Activated T-helper 1 cell treated with anti-CD3 and anti-CD28 coated beads, Interleukin-12 subunit alpha, Interleukin-12 subunit beta, Interleukin-2, Interleukin-4 antibody, amounts not matched to agents 30 ng/mL and 10 ng/mL and 1 ng/mL, durations not matched to agents 14 hours and 24 hours and 36 hours (primary cell): ENCODE measurements at regions not wholly inside any gene's neighbourhood (a gene's known extent, or its start where the extent isn't known, plus 50 kb on each side); places are given as distances from the start of the nearest gene placed in this dataset.

Experiments
- DNase-seq: peaks from one replicate; pipeline ENCODE4 v3.0.0; 2021; ENCODE audit warnings: low spot score
- H3K27ac Mint-ChIP-seq: one replicate; pipeline ENCODE4 v1.8.0; 2021; ENCODE audit warnings: mild to moderate bottlenecking, mixed read lengths
- H3K27me3 Mint-ChIP-seq: one replicate; pipeline ENCODE4 v1.8.0; 2022; ENCODE audit warnings: mild to moderate bottlenecking, moderate library complexity, mixed read lengths; ENCODE audit not compliant: insufficient read depth
- H3K36me3 Mint-ChIP-seq: one replicate; pipeline ENCODE4 v1.8.0; 2021; ENCODE audit warnings: low read depth, mixed read lengths
- H3K4me1 Mint-ChIP-seq: one replicate; pipeline ENCODE4 v1.8.0; 2021; ENCODE audit warnings: low read depth, mixed read lengths
- H3K4me3 Mint-ChIP-seq: one replicate; pipeline ENCODE4 v1.8.0; 2021; ENCODE audit warnings: mild to moderate bottlenecking, moderate library complexity, mixed read lengths
- H3K9me3 Mint-ChIP-seq: one replicate; pipeline ENCODE4 v1.8.0; 2021; ENCODE audit warnings: mixed read lengths
- intact Hi-C: fragments of 100-400 bp; cut with micrococcal nuclease; formaldehyde crosslinking; loops from one replicate; pipeline ENCODE4 v1.15.1; 2024

DNA sequence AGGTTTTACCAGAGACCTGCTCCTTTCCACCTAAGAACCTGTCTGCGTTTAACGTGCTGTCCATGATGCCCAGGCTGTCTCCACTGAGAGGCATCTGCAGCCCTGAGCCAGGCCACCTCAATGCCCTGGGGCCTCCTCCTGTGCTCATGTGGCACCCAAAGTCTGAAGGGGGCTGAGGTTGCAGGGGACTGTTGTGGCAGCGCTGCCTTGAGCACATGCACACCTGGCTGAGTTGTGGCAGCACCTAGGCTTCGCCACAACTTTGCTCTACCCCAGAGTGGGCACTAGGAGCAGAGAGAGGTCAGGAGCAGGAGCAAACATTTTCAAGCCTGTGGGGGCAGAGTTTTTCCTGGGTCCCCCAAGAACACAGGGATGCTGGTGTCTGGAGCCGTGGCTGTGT is 1527.1 kb downstream of the PLA2G4A start:
- Mint-ChIP-seq H3K9me3 (peaks cover 6% of the 10 kb centered on the region), H3K36me3 (no peaks in the 10 kb centered on the region), H3K4me1 (no peaks in the 10 kb centered on the region), H3K4me3 (no peak overlapping the region), H3K27ac (no peak overlapping the region), H3K27me3 (no peaks in the 10 kb centered on the region)
- intact Hi-C loops: no loop called here
- no peak for DNase-seq

DNA sequence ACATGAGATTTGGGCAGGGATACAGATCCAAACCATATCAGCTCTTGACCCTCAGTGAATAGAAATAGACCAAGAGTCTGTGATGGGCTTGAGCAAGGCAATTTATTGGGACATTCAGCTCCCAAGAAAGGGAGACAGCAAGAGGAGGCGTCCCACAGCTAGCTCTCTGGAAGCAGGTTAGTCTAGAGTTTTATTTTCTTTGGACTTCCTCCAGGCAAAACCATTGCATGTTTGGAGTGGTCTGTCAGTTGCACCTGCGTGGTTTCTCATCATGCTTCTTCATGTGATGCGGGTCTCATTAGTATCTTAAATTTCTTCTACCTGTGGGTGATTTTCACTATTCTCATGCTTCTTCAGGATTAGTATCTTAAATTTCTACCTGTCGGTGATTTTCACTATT is 1530.6 kb downstream of the PLA2G4A start:
- no peak for DNase-seq
- Mint-ChIP-seq H3K27me3 (no peaks in the 10 kb centered on the region), H3K4me3 (no peak overlapping the region), H3K9me3 (peaks cover 6% of the 10 kb centered on the region), H3K4me1 (no peaks in the 10 kb centered on the region), H3K27ac (no peak overlapping the region), H3K36me3 (no peaks in the 10 kb centered on the region)
- intact Hi-C loops: no loop called here

DNA sequence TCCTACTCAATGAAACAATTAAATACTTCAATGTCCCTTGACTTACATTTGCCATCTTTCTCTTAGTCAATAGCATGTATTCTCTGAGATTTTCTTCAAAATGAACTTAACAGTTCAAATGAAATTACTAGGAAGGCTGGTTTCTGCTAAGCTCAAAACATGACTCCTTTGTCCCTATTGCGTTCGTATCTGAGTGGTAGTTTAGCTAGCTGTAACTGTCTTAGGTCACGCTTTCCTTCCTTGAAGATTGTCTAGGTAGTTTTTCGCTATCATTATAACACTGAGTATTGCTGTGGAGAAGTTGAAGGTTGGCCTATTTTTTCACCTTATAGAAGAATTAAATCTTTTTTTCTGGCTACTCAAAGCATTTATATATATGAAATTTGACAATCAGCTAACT is 1535.2 kb downstream of the PLA2G4A start:
- Mint-ChIP-seq H3K4me3 (no peak overlapping the region), H3K4me1 (no peaks in the 10 kb centered on the region), H3K27ac (no peak overlapping the region), H3K9me3 (no peaks in the 10 kb centered on the region), H3K36me3 (no peaks in the 10 kb centered on the region), H3K27me3 (no peaks in the 10 kb centered on the region)
- intact Hi-C loops: no loop called here
- no peak for DNase-seq

DNA sequence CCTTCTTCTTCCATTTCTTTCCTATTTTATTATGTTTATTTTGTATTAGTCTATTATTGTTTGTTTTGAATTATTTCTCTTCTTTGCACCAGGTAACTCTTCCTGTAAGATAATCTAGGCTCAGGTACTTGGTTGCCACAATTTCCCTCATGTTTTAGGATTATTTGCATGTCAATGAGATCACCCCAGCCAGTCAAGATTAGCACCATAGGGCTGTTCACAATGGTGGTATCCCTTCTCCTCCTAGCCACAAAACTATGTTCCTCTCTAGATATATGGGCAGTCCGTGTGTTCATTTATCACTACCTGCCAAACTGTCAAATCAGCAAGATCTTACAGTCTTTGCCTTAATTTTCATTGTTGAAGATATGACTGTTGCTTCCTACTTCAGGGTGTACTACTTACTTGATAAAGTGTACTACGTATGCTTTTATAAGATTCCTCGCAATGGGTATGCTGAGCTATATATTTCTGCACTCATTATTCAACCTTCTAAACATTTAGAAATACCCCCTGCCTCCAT is 1536.2 kb downstream of the PLA2G4A start:
- Mint-ChIP-seq H3K27ac (no peak overlapping the region), H3K4me1 (no peaks in the 10 kb centered on the region), H3K27me3 (no peaks in the 10 kb centered on the region), H3K9me3 (no peaks in the 10 kb centered on the region), H3K4me3 (no peak overlapping the region), H3K36me3 (no peaks in the 10 kb centered on the region)
- intact Hi-C loops: no loop called here
- DNase-seq: no peak

DNA sequence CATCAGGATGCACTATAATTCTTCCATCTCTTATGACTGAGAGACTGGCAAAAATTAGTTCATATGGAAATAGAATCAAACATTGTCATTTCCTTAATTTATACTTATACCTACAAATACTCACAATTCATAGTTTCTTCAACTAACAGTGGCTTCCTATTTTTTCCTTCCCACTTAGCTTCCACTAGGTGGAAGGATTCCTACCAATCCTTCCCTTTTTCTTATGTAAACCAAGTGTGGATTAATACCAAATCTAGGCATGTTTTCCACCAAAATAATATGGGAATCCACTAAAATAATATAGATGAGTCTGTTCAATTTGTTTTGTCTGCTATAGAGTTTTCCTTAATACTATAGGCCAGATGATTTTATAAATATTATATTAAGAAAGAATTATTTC is 1537.1 kb downstream of the PLA2G4A start:
- H3K4me1 Mint-ChIP-seq: no peaks in the 10 kb centered on the region
- no peak overlapping the region for H3K27ac Mint-ChIP-seq
- H3K36me3 Mint-ChIP-seq: no peaks in the 10 kb centered on the region
- intact Hi-C loops: no loop called here
- no peak overlapping the region for H3K4me3 Mint-ChIP-seq
- no peaks in the 10 kb centered on the region for H3K9me3 Mint-ChIP-seq
- H3K27me3 Mint-ChIP-seq: no peaks in the 10 kb centered on the region
- no peak for DNase-seq

DNA sequence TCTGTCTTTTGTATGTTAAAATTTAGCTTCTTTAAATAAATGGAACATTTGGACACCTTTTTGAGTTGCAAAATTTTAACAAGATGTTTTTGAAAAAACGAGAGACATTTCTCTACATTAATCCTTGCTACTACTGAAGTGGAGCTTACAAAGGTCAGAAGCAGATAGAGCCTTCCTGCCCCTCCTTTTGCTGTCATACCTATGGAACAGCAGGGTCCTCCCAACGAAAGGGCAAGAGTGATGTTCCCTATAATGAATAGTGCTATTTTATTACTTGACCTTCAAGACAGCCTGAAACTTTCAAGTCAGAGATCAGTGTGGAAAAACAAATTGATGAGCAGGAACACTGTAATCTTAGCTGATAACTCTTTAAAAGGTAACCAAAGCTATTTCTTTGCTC is 1538.9 kb downstream of the PLA2G4A start:
- intact Hi-C loops: no loop called here
- DNase-seq: no peak
- H3K27ac Mint-ChIP-seq: no peak overlapping the region
- H3K27me3 Mint-ChIP-seq: no peaks in the 10 kb centered on the region
- no peak overlapping the region for H3K4me3 Mint-ChIP-seq
- H3K4me1 Mint-ChIP-seq: no peaks in the 10 kb centered on the region
- no peaks in the 10 kb centered on the region for H3K36me3 Mint-ChIP-seq
- H3K9me3 Mint-ChIP-seq: no peaks in the 10 kb centered on the region

DNA sequence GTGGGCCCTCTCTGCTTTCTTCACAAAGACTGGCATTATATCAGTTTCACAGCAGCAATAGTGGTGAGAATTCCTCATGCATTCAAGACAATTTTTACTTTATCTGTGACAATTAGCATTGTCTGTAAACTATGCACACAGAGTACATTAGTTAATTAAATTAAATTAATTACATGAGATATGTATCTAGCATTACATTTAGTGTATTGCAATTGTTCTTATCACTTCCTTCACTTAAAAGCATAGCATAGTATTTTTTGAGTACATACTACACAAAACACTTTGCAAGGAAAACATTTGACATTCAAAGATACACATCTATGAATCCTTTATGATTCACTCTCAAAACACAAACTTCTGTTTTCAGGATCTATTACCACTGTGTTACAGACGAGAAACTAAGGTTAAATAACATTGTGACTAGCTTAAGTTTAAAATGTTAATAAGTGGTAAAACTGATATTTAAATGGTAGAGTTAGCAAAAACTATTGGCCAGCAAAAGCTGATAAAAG is 1542.6 kb downstream of the PLA2G4A start:
- Mint-ChIP-seq H3K9me3 (no peaks in the 10 kb centered on the region), H3K36me3 (no peaks in the 10 kb centered on the region), H3K27me3 (no peaks in the 10 kb centered on the region), H3K4me3 (no peak overlapping the region), H3K4me1 (no peaks in the 10 kb centered on the region), H3K27ac (no peak overlapping the region)
- DNase-seq: no peak
- intact Hi-C loops: no loop called here

DNA sequence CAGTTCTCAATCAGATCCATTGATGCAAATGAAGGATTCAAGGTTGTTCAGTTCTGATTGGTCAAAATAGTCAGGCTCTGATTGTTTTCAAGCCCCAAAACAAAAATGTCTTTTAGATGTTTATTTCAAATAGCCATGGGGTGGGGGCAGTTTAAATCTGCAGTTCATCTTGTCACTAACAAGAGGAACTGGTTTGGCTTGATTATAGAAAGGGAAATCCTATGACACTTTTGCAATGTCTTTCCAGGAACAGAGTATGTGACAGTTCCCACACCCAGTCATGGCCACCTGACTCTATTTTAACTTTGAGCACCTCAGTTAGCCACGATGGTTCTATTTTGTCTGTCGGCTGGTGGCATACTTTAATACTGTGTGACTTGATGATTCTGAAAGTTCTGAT is 1544.1 kb downstream of the PLA2G4A start:
- Mint-ChIP-seq H3K4me3 (no peak overlapping the region), H3K4me1 (no peaks in the 10 kb centered on the region), H3K36me3 (no peaks in the 10 kb centered on the region), H3K9me3 (no peaks in the 10 kb centered on the region), H3K27ac (no peak overlapping the region), H3K27me3 (no peaks in the 10 kb centered on the region)
- intact Hi-C loops: no loop called here
- DNase-seq: no peak

DNA sequence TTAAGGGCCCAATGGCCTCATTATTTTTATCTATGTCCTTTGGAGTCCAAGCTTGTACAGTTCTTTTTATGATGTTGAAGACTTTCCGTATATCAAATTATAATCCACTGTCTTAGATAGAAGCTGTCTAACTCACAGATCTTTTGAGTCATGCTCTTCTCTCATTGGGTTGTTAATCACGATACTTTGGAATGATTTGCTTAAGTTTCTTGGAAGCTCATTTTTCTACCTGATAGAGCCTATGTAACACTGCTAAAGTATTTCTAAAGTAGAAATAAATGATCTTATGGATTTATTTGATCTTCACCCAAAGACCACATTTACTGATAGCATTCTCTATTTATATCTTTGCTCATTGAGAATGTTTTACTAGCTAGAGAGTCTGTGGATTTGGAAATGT is 1554.1 kb downstream of the PLA2G4A start:
- intact Hi-C loops: no loop called here
- Mint-ChIP-seq H3K4me1 (no peaks in the 10 kb centered on the region), H3K36me3 (no peaks in the 10 kb centered on the region), H3K27me3 (no peaks in the 10 kb centered on the region), H3K27ac (no peak overlapping the region), H3K4me3 (no peak overlapping the region), H3K9me3 (no peaks in the 10 kb centered on the region)
- DNase-seq: no peak

DNA sequence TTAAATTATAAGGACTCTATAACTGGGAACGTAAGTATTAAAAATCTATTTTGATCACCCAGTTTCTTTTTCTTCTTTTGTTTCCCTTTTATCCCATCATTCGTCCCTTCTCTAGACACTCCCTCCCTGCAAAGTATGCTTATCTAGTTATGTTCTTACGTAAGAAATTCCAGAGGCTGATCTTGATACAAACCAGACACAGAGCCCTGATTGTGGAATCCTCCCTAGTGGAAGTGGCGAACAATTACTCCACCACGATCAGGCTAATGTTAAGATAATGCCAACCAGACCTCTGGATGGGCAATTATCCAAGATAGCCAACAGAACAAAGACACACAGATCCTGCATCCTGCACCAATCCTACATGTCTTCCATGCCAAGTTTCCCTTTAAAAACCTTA is 1557.4 kb downstream of the PLA2G4A start:
- no peak overlapping the region for H3K4me3 Mint-ChIP-seq
- H3K36me3 Mint-ChIP-seq: no peaks in the 10 kb centered on the region
- H3K27me3 Mint-ChIP-seq: no peaks in the 10 kb centered on the region
- no peak overlapping the region for H3K27ac Mint-ChIP-seq
- no peaks in the 10 kb centered on the region for H3K9me3 Mint-ChIP-seq
- no peaks in the 10 kb centered on the region for H3K4me1 Mint-ChIP-seq
- intact Hi-C loops: no loop called here
- no peak for DNase-seq

DNA sequence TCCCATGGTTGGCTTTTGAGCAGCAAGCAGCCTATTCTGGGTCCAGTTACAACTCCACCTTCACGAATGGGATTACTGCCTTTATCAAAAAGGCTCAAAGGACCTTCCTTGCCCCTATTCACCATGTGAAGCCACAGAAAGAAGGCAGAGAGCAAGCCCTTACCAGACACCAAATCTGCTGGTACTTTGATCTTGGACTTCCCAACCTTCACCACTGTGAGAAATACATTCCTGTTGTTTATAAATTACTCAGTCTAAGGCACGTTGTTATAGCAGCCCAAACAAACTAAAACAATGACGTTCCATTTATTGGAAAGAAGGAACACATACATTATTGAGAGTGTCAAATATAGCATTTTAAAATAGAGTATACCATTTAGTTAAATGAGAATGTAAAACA is 1557.9 kb downstream of the PLA2G4A start:
- Mint-ChIP-seq H3K4me1 (no peaks in the 10 kb centered on the region), H3K36me3 (no peaks in the 10 kb centered on the region), H3K27ac (no peak overlapping the region), H3K4me3 (no peak overlapping the region), H3K27me3 (no peaks in the 10 kb centered on the region), H3K9me3 (no peaks in the 10 kb centered on the region)
- no peak for DNase-seq
- intact Hi-C loops: no loop called here

DNA sequence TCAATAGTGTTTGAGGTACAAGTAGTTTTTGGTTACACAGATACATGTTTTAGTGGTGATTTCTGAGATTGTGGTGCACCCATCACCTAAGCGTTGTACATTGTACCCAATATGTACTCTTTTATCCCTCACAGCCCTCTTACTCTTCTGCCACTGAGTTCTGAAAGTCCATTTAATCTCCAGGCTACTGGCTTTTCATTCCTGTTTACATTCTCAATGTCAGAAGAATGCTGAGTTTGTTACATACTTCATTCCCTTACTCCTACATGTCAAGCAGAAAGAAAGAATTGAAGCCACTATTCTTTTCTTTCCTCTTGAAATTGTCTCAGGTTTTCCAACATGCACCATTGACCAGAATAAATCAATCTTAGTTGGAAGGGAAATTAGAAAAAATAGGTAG is 1565.9 kb downstream of the PLA2G4A start:
- no peaks in the 10 kb centered on the region for H3K9me3 Mint-ChIP-seq
- H3K27ac Mint-ChIP-seq: no peak overlapping the region
- no peaks in the 10 kb centered on the region for H3K36me3 Mint-ChIP-seq
- no peak overlapping the region for H3K4me3 Mint-ChIP-seq
- intact Hi-C loops: no loop called here
- H3K4me1 Mint-ChIP-seq: no peaks in the 10 kb centered on the region
- no peaks in the 10 kb centered on the region for H3K27me3 Mint-ChIP-seq
- DNase-seq: no peak

DNA sequence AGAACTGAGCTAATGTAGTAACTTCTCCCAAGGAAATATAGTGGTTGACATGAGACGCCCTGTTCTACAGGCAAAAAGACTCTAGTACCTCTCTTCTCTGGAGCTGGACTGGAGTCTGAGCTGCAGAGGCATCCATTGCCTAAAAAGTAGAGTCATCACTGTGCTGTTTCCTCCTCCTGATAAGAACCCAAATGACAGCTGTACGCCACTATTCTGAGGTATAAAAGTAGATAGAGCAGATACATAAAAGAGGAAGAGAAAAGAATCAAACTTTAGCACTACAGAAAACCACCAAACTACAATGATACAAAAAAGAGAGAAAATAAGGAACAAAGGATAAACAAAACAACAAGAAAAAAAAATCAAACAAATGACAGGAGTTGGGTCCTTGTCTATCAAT is 1568.8 kb downstream of the PLA2G4A start:
- Mint-ChIP-seq H3K36me3 (no peaks in the 10 kb centered on the region), H3K4me1 (no peaks in the 10 kb centered on the region), H3K4me3 (no peak overlapping the region), H3K9me3 (no peaks in the 10 kb centered on the region), H3K27ac (no peak overlapping the region), H3K27me3 (no peaks in the 10 kb centered on the region)
- DNase-seq: no peak
- intact Hi-C loops: no loop called here

DNA sequence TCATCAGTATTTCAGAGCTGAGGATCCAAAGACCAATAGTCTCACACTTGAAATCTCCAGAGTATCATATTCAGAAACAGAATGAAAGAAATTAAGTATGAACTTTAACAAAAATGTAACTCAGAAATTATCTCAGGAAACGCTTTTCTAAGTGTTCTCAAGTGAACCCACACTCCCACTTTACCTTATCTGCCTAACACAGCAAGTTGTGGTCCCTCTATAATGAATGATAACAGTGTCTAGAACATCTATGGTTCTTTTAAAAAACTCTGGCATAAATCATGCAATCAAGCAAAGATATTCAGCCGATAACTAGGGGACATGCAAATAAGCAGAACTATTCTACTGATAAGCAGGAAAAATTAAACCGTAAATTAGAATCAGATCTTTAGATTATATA is 1574.2 kb downstream of the PLA2G4A start:
- no peak for DNase-seq
- Mint-ChIP-seq H3K27ac (no peak overlapping the region), H3K9me3 (no peaks in the 10 kb centered on the region), H3K27me3 (no peaks in the 10 kb centered on the region), H3K4me1 (no peaks in the 10 kb centered on the region), H3K4me3 (no peak overlapping the region), H3K36me3 (no peaks in the 10 kb centered on the region)
- intact Hi-C loops: no loop called here
